ENCODE measurements at regions not wholly inside any gene's neighbourhood (a gene's known extent, or its start where the extent isn't known, plus 50 kb on each side); places are given as distances from the start of the nearest gene placed in this dataset.

GRCh38 chr2:65728477-65729180, 296.2 kb upstream of the SPRED2 start (continued):
- no peak for TF ChIP-seq MAFK (IDR thresholded peaks at IDR 0.05; ENCODE audit: low read depth, low read length)
- TF ChIP-seq SP4 (IDR thresholded peaks at IDR 0.05; ENCODE audit: low read length) = no peak
- TF ChIP-seq HDAC6 (IDR thresholded peaks at IDR 0.05; ENCODE audit: low read depth, low read length) = no peak
- no peak for TF ChIP-seq CHD1 (IDR thresholded peaks at IDR 0.05; ENCODE audit: low read depth, low read length)
